ENCODE measurements at regions not wholly inside any gene's neighbourhood (a gene's known extent, or its start where the extent isn't known, plus 50 kb on each side); places are given as distances from the start of the nearest gene placed in this dataset.

DNA sequence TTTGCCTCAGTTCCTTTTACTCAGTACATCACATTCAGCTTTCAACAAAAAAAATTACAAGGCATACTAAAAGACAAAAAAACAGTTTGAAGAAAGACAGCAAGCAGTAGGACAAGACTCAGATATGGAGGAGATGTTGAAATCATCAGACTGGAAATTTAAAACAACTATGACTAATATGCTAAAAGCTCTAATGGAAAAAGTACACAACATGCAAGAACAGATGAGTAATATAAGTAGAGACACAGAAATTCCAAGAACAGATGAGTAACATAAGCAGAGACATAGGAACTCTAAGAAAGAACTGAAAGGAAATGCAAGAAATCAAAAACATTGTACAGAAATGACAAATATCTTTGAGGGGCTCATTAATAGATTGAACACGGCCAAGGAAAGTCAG, 402.6 kb downstream of the NEBL start:
- no peaks in the 10 kb centered on the region for H3K23me2 ChIP-seq (ENCODE audit: low read depth, low read length)
- H3K9me3 ChIP-seq (ENCODE audit: insufficient read depth in 2 of 2, low read depth in 1 of 2, low read length in 1 of 2) = no peaks in the 10 kb centered on the region
- H2BK120ac ChIP-seq (replicated peaks; ENCODE audit: low read depth, low read length) = no peak overlapping the region
- no peak overlapping the region for H3K9ac ChIP-seq (replicated peaks in 1 of 4; ENCODE audit: extremely low read depth in 1 of 4, low read depth in 3 of 4, low read length in 3 of 4)
- H4K91ac ChIP-seq (replicated peaks; ENCODE audit: insufficient read length, low read length) = no peak overlapping the region
- no peak overlapping the region for H2BK5ac ChIP-seq (ENCODE audit: low read depth, low read length)
- no peak overlapping the region for H2BK20ac ChIP-seq (ENCODE audit: low read length)
- H3K79me2 ChIP-seq (ENCODE audit: control insufficient read depth in 1 of 2, insufficient read depth in 2 of 2, low read length in 2 of 2) = no peaks in the 10 kb centered on the region
- H3K36me3 ChIP-seq (ENCODE audit: control insufficient read depth in 2 of 4, insufficient read depth in 4 of 4, low read length in 3 of 4) = no peaks in the 10 kb centered on the region
- no peak overlapping the region for H3K4me3 ChIP-seq (ENCODE audit: extremely low read depth in 1 of 4, insufficient read depth in 2 of 4, low read depth in 3 of 4, low read length in 4 of 4)
- 84% methylated on average over 1 of the region's 1 CpG; no CpG with 5 or more reads in 1 of the 2 experiments for WGBS, 2 experiments (ENCODE audit: extremely low coverage in 1 of 2, insufficient coverage in 1 of 2, insufficient read length in 1 of 2, insufficient replicate concordance in 2 of 2, low coverage in 1 of 2, low lambda C conversion rate in 2 of 2, missing lambda C conversion rate in 1 of 2)
- ChIA-PET CTCF (ENCODE audit: partially characterized antibody) (interaction anchor here (0.6 kb wide), 1 partner anchor 1164 kb away, joined by 3 read pairs; no protein-coding TSS in a partner anchor), POLR2A (ENCODE audit: partially characterized antibody) (interaction anchor here (0.8 kb wide), 1 partner anchor 124 kb away, joined by 3 read pairs; no protein-coding TSS in a partner anchor)
- no peaks in the 10 kb centered on the region for H3K79me1 ChIP-seq (ENCODE audit: low read depth, low read length)
- no peak overlapping the region for H2BK12ac ChIP-seq (ENCODE audit: low read depth, low read length)
- no peak overlapping the region for H2AFZ ChIP-seq (ENCODE audit: low read length)
- H3K14ac ChIP-seq (ENCODE audit: insufficient read length) = no peak overlapping the region
- no peak overlapping the region for H3K4ac ChIP-seq (replicated peaks; ENCODE audit: insufficient read length, low read depth, low read length)
- no peak overlapping the region for H2AK5ac ChIP-seq (ENCODE audit: low read depth, low read length)
- no peak overlapping the region for H3K18ac ChIP-seq (ENCODE audit: extremely low read depth, low read length)
- H3K56ac ChIP-seq (replicated peaks; ENCODE audit: insufficient read length, low read depth, low read length) = no peak overlapping the region
- no peaks in the 10 kb centered on the region for H4K20me1 ChIP-seq (replicated peaks in 1 of 2; ENCODE audit: control insufficient read depth in 1 of 2, insufficient read depth in 2 of 2, low read length in 2 of 2)
- H3K27me3 ChIP-seq (replicated peaks in 1 of 4; ENCODE audit: control insufficient read depth in 3 of 4, extremely low read depth in 1 of 4, insufficient read depth in 3 of 4, low read length in 3 of 4) = peaks cover 0 to 1% (median 0%) of the 10 kb centered on the region in 4 experiments; a peak in 1 of 7 replicates
- H2BK15ac ChIP-seq (ENCODE audit: low read length) = no peak overlapping the region
- H4K5ac ChIP-seq (ENCODE audit: insufficient read length, low read depth, low read length) = no peak overlapping the region
- no peak overlapping the region for H3K23ac ChIP-seq (ENCODE audit: insufficient read length)
- H3K27ac ChIP-seq (ENCODE audit: low read depth, low read length) = no peak overlapping the region
- H3K4me2 ChIP-seq (ENCODE audit: insufficient read depth in 1 of 2, low read depth in 2 of 2, low read length in 2 of 2) = no peak overlapping the region
- H3K4me1 ChIP-seq (replicated peaks in 1 of 4; ENCODE audit: control insufficient read depth in 3 of 4, insufficient read depth in 4 of 4, low read length in 3 of 4) = no peaks in the 10 kb centered on the region
- DNase-seq (ENCODE audit: low read depth in 1 of 2, low spot score in 2 of 2) (no peak), FAIRE-seq (no peak)
- no peak overlapping the region for H4K8ac ChIP-seq (ENCODE audit: extremely low read depth, insufficient read depth, low read length)
- no peak for TF ChIP-seq KDM5A (IDR thresholded peaks at IDR 0.05; ENCODE audit: low read length)
- TF ChIP-seq SIRT6 (IDR thresholded peaks at IDR 0.05; ENCODE audit: low read length) = no peak
- TF ChIP-seq HDAC6 (IDR thresholded peaks at IDR 0.05; ENCODE audit: low read depth, low read length) = no peak
- TF ChIP-seq YY1 (IDR thresholded peaks at IDR 0.05; ENCODE audit: low read depth, low read length) = no peak
- TF ChIP-seq JUN (IDR thresholded peaks at IDR 0.05; ENCODE audit: low read depth, low read length) = no peak
- no peak for TF ChIP-seq SP1 (IDR thresholded peaks at IDR 0.05; ENCODE audit: low read depth, low read length)
- TF ChIP-seq CREB1 (IDR thresholded peaks at IDR 0.05) = no peak
- TF ChIP-seq, protein P1, sequence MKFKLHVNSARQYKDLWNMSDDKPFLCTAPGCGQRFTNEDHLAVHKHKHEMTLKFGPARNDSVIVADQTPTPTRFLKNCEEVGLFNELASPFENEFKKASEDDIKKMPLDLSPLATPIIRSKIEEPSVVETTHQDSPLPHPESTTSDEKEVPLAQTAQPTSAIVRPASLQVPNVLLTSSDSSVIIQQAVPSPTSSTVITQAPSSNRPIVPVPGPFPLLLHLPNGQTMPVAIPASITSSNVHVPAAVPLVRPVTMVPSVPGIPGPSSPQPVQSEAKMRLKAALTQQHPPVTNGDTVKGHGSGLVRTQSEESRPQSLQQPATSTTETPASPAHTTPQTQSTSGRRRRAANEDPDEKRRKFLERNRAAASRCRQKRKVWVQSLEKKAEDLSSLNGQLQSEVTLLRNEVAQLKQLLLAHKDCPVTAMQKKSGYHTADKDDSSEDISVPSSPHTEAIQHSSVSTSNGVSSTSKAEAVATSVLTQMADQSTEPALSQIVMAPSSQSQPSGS (IDR thresholded peaks at IDR 0.05; ENCODE audit: low read length) = no peak
- TF ChIP-seq TAF1 (IDR thresholded peaks at IDR 0.05; ENCODE audit: low read depth, low read length) = no peak
- TF ChIP-seq SP4 (IDR thresholded peaks at IDR 0.05; ENCODE audit: low read length) = no peak
- no peak for TF ChIP-seq KDM4A (IDR thresholded peaks at IDR 0.05; ENCODE audit: low read depth, low read length, severe bottlenecking)
- no peak for TF ChIP-seq CEBPB (IDR thresholded peaks at IDR 0.05; ENCODE audit: low read depth, low read length)
- TF ChIP-seq CBX8 (IDR thresholded peaks at IDR 0.05; ENCODE audit: borderline replicate concordance, low read depth, low read length) = no peak
- no peak for TF ChIP-seq SUZ12 (IDR thresholded peaks at IDR 0.05; ENCODE audit: low read length)
- TF ChIP-seq ASH2L (IDR thresholded peaks at IDR 0.05; ENCODE audit: low read length) = no peak
- no peak for TF ChIP-seq EGR1 (IDR thresholded peaks at IDR 0.05; ENCODE audit: borderline replicate concordance, low read depth, low read length)

All from H1 (cell line).